ENCODE measurements at regions not wholly inside any gene's neighbourhood (a gene's known extent, or its start where the extent isn't known, plus 50 kb on each side); places are given as distances from the start of the nearest gene placed in this dataset.

GRCh38 chr5:2905741-2906140 is 154.3 kb upstream of the IRX2 start:
- TF ChIP-seq CTCF (conservative IDR thresholded peaks at IDR 0.05; ENCODE audit: low read depth, low read length), result no peak
- Histone ChIP-seq H3K27ac (no peak overlapping the region), H3K9ac (no peak overlapping the region), H3K79me2 (ENCODE audit: insufficient read depth, low read depth) (no peaks in the 10 kb centered on the region), H3K4me1 (ENCODE audit: low read depth, poor library complexity, severe bottlenecking) (no peaks in the 10 kb centered on the region), H3K4me2 (no peak overlapping the region), H3K4me3 (IDR thresholded peaks at IDR 0.05; ENCODE audit: insufficient read depth, low read depth, low read length) (no peak overlapping the region), H3K27me3 (ENCODE audit: insufficient read depth, low read depth) (no peaks in the 10 kb centered on the region), H4K20me1 (ENCODE audit: insufficient read depth) (no peaks in the 10 kb centered on the region), H3K36me3 (ENCODE audit: insufficient read depth) (no peaks in the 10 kb centered on the region), H2AFZ (ENCODE audit: low read depth) (no peak overlapping the region)

- H3K79me2 ChIP-seq (ENCODE audit: insufficient read depth, low read depth), result no peaks in the 10 kb centered on the region
- H3K4me1 ChIP-seq (ENCODE audit: low read depth, poor library complexity, severe bottlenecking), result no peaks in the 10 kb centered on the region
- no peaks in the 10 kb centered on the region for H3K36me3 ChIP-seq (ENCODE audit: insufficient read depth)
- no peak overlapping the region for H3K4me2 ChIP-seq
- no peak overlapping the region for H3K4me3 ChIP-seq (IDR thresholded peaks at IDR 0.05; ENCODE audit: insufficient read depth, low read depth, low read length)
- no peaks in the 10 kb centered on the region for H4K20me1 ChIP-seq (ENCODE audit: insufficient read depth)
- no peaks in the 10 kb centered on the region for H3K27me3 ChIP-seq (ENCODE audit: insufficient read depth, low read depth)
- no peak overlapping the region for H3K27ac ChIP-seq
- TF ChIP-seq CTCF (conservative IDR thresholded peaks at IDR 0.05; ENCODE audit: low read depth, low read length), result no peak
- H2AFZ ChIP-seq (ENCODE audit: low read depth), result no peak overlapping the region
- H3K9ac ChIP-seq, result no peak overlapping the region
Observed at GRCh38 chr5:2904956-2905355, 153.5 kb upstream of the IRX2 start.

DNA sequence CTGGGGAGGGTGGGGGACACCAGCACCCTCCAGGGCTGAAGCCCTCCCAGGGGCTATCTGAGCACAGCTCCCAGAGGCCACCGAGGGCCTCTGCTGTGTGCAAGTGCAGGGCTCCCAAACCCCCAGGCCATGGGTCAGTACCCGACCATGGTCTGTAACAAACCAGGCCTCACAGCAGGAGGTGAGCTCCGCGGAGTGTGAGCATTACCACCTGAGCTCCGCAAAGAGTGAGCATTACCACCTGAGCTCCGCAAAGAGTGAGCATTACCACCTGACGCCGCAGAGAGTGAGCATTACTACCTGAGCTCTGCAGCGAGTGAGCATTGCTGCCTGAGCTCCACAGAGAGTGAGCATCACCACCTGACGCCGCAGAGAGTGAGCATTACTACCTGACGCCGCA is 152.9 kb upstream of the IRX2 start:
- Histone ChIP-seq H3K9ac (no peak overlapping the region), H3K4me3 (IDR thresholded peaks at IDR 0.05; ENCODE audit: insufficient read depth, low read depth, low read length) (no peak overlapping the region), H3K79me2 (ENCODE audit: insufficient read depth, low read depth) (no peaks in the 10 kb centered on the region), H3K36me3 (ENCODE audit: insufficient read depth) (no peaks in the 10 kb centered on the region), H3K27ac (no peak overlapping the region), H3K4me2 (no peak overlapping the region), H4K20me1 (ENCODE audit: insufficient read depth) (no peaks in the 10 kb centered on the region), H3K4me1 (ENCODE audit: low read depth, poor library complexity, severe bottlenecking) (no peaks in the 10 kb centered on the region), H2AFZ (ENCODE audit: low read depth) (no peak overlapping the region), H3K27me3 (ENCODE audit: insufficient read depth, low read depth) (no peaks in the 10 kb centered on the region)
- TF ChIP-seq CTCF (conservative IDR thresholded peaks at IDR 0.05; ENCODE audit: low read depth, low read length), result no peak

GRCh38 chr5:2903451-2904395 is 152.2 kb upstream of the IRX2 start:
- Histone ChIP-seq H3K36me3 (ENCODE audit: insufficient read depth) (no peaks in the 10 kb centered on the region), H4K20me1 (ENCODE audit: insufficient read depth) (no peaks in the 10 kb centered on the region), H3K4me2 (no peak overlapping the region), H3K4me1 (ENCODE audit: low read depth, poor library complexity, severe bottlenecking) (no peaks in the 10 kb centered on the region), H3K27me3 (ENCODE audit: insufficient read depth, low read depth) (no peaks in the 10 kb centered on the region), H3K79me2 (ENCODE audit: insufficient read depth, low read depth) (no peaks in the 10 kb centered on the region), H2AFZ (ENCODE audit: low read depth) (no peak overlapping the region), H3K27ac (no peak overlapping the region), H3K4me3 (IDR thresholded peaks at IDR 0.05; ENCODE audit: insufficient read depth, low read depth, low read length) (no peak overlapping the region), H3K9ac (no peak overlapping the region)
- TF ChIP-seq CTCF (conservative IDR thresholded peaks at IDR 0.05; ENCODE audit: low read depth, low read length), result no peak

Measured in KMS-11 (cell line).